ENCODE measurements at regions not wholly inside any gene's neighbourhood (a gene's known extent, or its start where the extent isn't known, plus 50 kb on each side); places are given as distances from the start of the nearest gene placed in this dataset.
"Not testable (repeated sequence)": the region's sequence is repeated elsewhere in the genome, so short reads cannot be mapped to it uniquely, and the experiment has no call there.

DNA sequence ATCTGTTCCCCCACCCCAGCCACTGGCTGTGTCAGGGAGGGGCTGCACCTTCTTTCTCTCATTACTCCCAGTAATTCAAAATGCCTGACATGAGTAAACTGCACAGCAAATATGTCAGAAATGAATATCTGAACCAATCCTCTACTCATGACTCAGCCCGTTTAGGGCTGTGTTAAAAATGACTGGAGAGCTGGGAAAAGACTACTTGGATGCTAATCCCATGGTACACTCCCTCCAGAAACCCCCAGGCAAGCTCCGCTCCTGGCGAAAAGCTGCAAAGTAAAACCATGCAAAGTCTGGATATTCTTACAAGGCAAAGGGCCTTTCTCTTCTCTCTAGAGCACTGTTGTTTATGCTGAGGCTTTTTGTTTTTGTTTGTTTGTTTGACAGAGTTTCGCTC, 448.1 kb upstream of the DYNLRB2 start:
- no peak for ATAC-seq
- no peak for TF ChIP-seq ISL1 (CRISPR knock-in tag; IDR thresholded peaks at IDR 0.05)
- TF ChIP-seq ZFP30 (CRISPR knock-in tag; IDR thresholded peaks at IDR 0.05), result no peak
- no peak for TF ChIP-seq TSHZ2 (CRISPR knock-in tag; IDR thresholded peaks at IDR 0.05)
- no peak for TF ChIP-seq PPARA (CRISPR knock-in tag; IDR thresholded peaks at IDR 0.05; ENCODE audit: borderline replicate concordance)
- TF ChIP-seq OSR1 (CRISPR knock-in tag; IDR thresholded peaks at IDR 0.05), result no peak

DNA sequence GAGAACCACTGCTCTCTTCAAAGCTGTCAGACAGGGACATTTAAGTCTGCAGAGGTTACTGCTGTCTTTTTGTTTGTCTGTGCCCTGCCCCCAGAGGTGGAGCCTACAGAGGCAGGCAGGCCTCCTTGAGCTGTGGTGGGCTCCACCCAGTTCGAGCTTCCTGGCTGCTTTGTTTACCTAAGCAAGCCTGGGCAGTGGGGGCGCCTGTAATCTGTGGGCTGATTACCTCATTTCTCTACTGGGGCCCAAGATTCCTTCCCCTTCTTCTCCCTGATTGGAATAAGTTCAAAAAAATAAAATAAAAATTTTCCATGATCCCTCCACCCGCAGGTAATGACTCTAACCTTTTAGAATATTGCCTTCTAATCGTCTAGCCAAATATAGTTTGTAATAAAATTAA, 449.3 kb upstream of the DYNLRB2 start:
- not testable (repeated sequence) for ATAC-seq

GRCh38 chr16:80085606-80086005, 455.2 kb upstream of the DYNLRB2 start:
- no peak for TF ChIP-seq ESRRG (CRISPR knock-in tag; IDR thresholded peaks at IDR 0.05)
- no peak for TF ChIP-seq CSRNP3 (CRISPR knock-in tag; IDR thresholded peaks at IDR 0.05)
- TF ChIP-seq ZNF565 (CRISPR knock-in tag; conservative IDR thresholded peaks at IDR 0.05; ENCODE audit: low read depth), result no peak
- TF ChIP-seq POU6F1 (CRISPR knock-in tag; IDR thresholded peaks at IDR 0.05; ENCODE audit: borderline replicate concordance, low read depth), result no peak
- no peak for TF ChIP-seq BACH2 (CRISPR knock-in tag; IDR thresholded peaks at IDR 0.05; ENCODE audit: borderline replicate concordance)
- TF ChIP-seq CREB5 (CRISPR knock-in tag; IDR thresholded peaks at IDR 0.05; ENCODE audit: low read depth), result no peak
- no peak for TF ChIP-seq CSDC2 (CRISPR knock-in tag; IDR thresholded peaks at IDR 0.05)
- no peak for TF ChIP-seq RARB (CRISPR knock-in tag; IDR thresholded peaks at IDR 0.05)
- no peak for TF ChIP-seq TOX (CRISPR knock-in tag; IDR thresholded peaks at IDR 0.05; ENCODE audit: borderline replicate concordance)
- TF ChIP-seq OSR1 (CRISPR knock-in tag; IDR thresholded peaks at IDR 0.05), result no peak
- no peak for TF ChIP-seq TSHZ2 (CRISPR knock-in tag; IDR thresholded peaks at IDR 0.05)
- TF ChIP-seq ARNTL (CRISPR knock-in tag; IDR thresholded peaks at IDR 0.05; ENCODE audit: borderline replicate concordance, low read depth), result no peak
- no peak for TF ChIP-seq ZNF70 (CRISPR knock-in tag; IDR thresholded peaks at IDR 0.05)
- TF ChIP-seq SNAI2 (CRISPR knock-in tag; IDR thresholded peaks at IDR 0.05), result no peak
- no peak for TF ChIP-seq PPARA (CRISPR knock-in tag; IDR thresholded peaks at IDR 0.05; ENCODE audit: borderline replicate concordance)
- no peak for TF ChIP-seq ISL1 (CRISPR knock-in tag; IDR thresholded peaks at IDR 0.05)
- TF ChIP-seq ZFP30 (CRISPR knock-in tag; IDR thresholded peaks at IDR 0.05), result no peak
- no peak for TF ChIP-seq ZC3H10 (CRISPR knock-in tag; IDR thresholded peaks at IDR 0.05)
- TF ChIP-seq GLIS3 (CRISPR knock-in tag; IDR thresholded peaks at IDR 0.05), result no peak
- no peak for ATAC-seq

- no peak for ATAC-seq
- TF ChIP-seq ZNF565 (CRISPR knock-in tag; conservative IDR thresholded peaks at IDR 0.05; ENCODE audit: low read depth), result no peak
- no peak for TF ChIP-seq CSRNP3 (CRISPR knock-in tag; IDR thresholded peaks at IDR 0.05)
- no peak for TF ChIP-seq ARNTL (CRISPR knock-in tag; IDR thresholded peaks at IDR 0.05; ENCODE audit: borderline replicate concordance, low read depth)
- TF ChIP-seq RARB (CRISPR knock-in tag; IDR thresholded peaks at IDR 0.05), result no peak
Observed at GRCh38 chr16:80084614-80085013, 456.2 kb upstream of the DYNLRB2 start.
